A549 (cell line): ENCODE measurements at regions not wholly inside any gene's neighbourhood (a gene's known extent, or its start where the extent isn't known, plus 50 kb on each side); places are given as distances from the start of the nearest gene placed in this dataset.
"Not testable (repeated sequence)": the region's sequence is repeated elsewhere in the genome, so short reads cannot be mapped to it uniquely, and the experiment has no call there.

Source experiments
- ATAC-seq, 2 experiments: fragments of 200-7000 bp in 1 of 2; fragments of >200 bp in 1 of 2; cut with Nextera tagmentation in 1 of 2; cut with Tn5 transposase in 1 of 2; 3 replicates each; pipeline versions ENCODE4 v1.8.0 to v1.9.1; 2018 to 2020; ENCODE audit warnings: mild to moderate bottlenecking in 1 of 2, moderate library complexity in 1 of 2
- CTCF ChIA-PET: fragments of 300-600 bp; sonication (Branson Sonifier 250); formaldehyde crosslinking; extraction: SDS; loops from one replicate; lab custom pipeline; 2021; ENCODE audit warnings: antibody characterized with exemption, inconsistent platforms; lab: Yijun Ruan, JAX
- POLR2A ChIA-PET: fragments of 350-600 bp; formaldehyde crosslinking; extraction: SDS; loops from one replicate; lab custom pipeline; 2021; ENCODE audit warnings: antibody characterized with exemption, inconsistent platforms; lab: Yijun Ruan, JAX
- DNase-seq, 2 experiments: peaks; one replicate each; pipeline versions ENCODE4 v3.0.0 to v3.0.0-alpha.2; 2011 to 2016; ENCODE audit warnings: low read depth in 1 of 2, low spot score in 1 of 2
- FAIRE-seq: peaks from 2 replicates; lab custom pipeline; 2011; peaks lifted over from hg19 to GRCh38; lab: Jason Lieb, UNC
- H3K27ac ChIP-seq, 2 experiments: fragments of >200 bp; sonication (Bioruptor Twin); formaldehyde crosslinking; 3 replicates each; pipeline ENCODE4 v1.5.1; 2016 to 2017
- H3K4me1 ChIP-seq: fragments of >200 bp; sonication (Bioruptor Twin); formaldehyde crosslinking; 3 replicates; pipeline ENCODE4 v1.6.1; 2016
- H3K4me2 ChIP-seq: fragments of >200 bp; sonication (Bioruptor Twin); formaldehyde crosslinking; 3 replicates; pipeline ENCODE4 v1.6.1; 2016
- H3K4me3 ChIP-seq: fragments of >200 bp; sonication (Bioruptor Twin); formaldehyde crosslinking; 3 replicates; pipeline ENCODE4 v1.5.1; 2016
- H3K9me3 ChIP-seq: fragments of >200 bp; sonication (Bioruptor Twin); formaldehyde crosslinking; 3 replicates; pipeline ENCODE4 v1.6.1; 2016
- CBX2 ChIP-seq: fragments of 200-600 bp; sonication (generic); IDR thresholded peaks from 2 replicates; pipeline ENCODE4 v1.6.1; 2016; ENCODE audit warnings: low read depth, mild to moderate bottlenecking, borderline replicate concordance
- CBX8 ChIP-seq: fragments of 200-600 bp; sonication (generic); IDR thresholded peaks from 2 replicates; pipeline ENCODE4 v1.6.1; 2016
- EP300 ChIP-seq, 2 experiments: fragments of >200 bp; sonication (Bioruptor Twin); formaldehyde crosslinking; IDR thresholded peaks; 2 replicates in 1 of 2; 3 replicates in 1 of 2; pipeline ENCODE4 v1.6.1; 2016 to 2017
- FOXS1 ChIP-seq: fragments of 250-450 bp; sonication (Bioruptor Pico); IDR thresholded peaks from 2 replicates; pipeline ENCODE4 v1.5.0; 2020; ENCODE audit warnings: mild to moderate bottlenecking, moderate library complexity
- GATA3 ChIP-seq: IDR thresholded peaks from 2 replicates; pipeline ENCODE4 v1.6.1; 2012; ENCODE audit warnings: borderline replicate concordance
- HEYL ChIP-seq: fragments of 250-450 bp; sonication (Bioruptor Pico); IDR thresholded peaks from 2 replicates; pipeline ENCODE4 v1.8.0; 2021; ENCODE audit warnings: mild to moderate bottlenecking, moderate library complexity
- JUNB ChIP-seq: fragments of >200 bp; sonication (Bioruptor Twin); formaldehyde crosslinking; IDR thresholded peaks from 2 replicates; pipeline ENCODE4 v1.6.1; 2016
- KDM1A ChIP-seq: fragments of 200-600 bp; sonication (generic); IDR thresholded peaks from 2 replicates; pipeline ENCODE4 v1.6.1; 2016; ENCODE audit warnings: low read depth, mild to moderate bottlenecking
- KDM5A ChIP-seq: fragments of 200-600 bp; sonication (generic); IDR thresholded peaks from 2 replicates; pipeline ENCODE4 v1.6.1; 2016; ENCODE audit warnings: antibody characterized with exemption, mild to moderate bottlenecking
- NFE2L2 ChIP-seq: fragments of 150-350 bp; conservative IDR thresholded peaks from 2 replicates; pipeline ENCODE4 v1.6.1; 2014; ENCODE audit warnings: low read length
- PHF8 ChIP-seq: fragments of 200-600 bp; sonication (generic); IDR thresholded peaks from 2 replicates; pipeline ENCODE4 v1.6.1; 2016; ENCODE audit warnings: low read depth, mild to moderate bottlenecking, antibody characterized with exemption, moderate library complexity, borderline replicate concordance
- RCOR1 ChIP-seq: fragments of 150-350 bp; IDR thresholded peaks from 2 replicates; pipeline ENCODE4 v1.6.1; 2014; ENCODE audit warnings: antibody characterized with exemption, low read length, low read depth
- ZC3H11A ChIP-seq: fragments of 450-650 bp; IDR thresholded peaks from 2 replicates; pipeline ENCODE4 v1.6.1; 2014; ENCODE audit warnings: antibody characterized with exemption, mild to moderate bottlenecking
- ZNF302 ChIP-seq: fragments of 250-450 bp; sonication (Bioruptor Pico); IDR thresholded peaks from 2 replicates; pipeline ENCODE4 v1.9.0; 2021; ENCODE audit warnings: inconsistent platforms, mild to moderate bottlenecking, moderate library complexity
- ZSCAN20 ChIP-seq: fragments of 250-450 bp; sonication (Bioruptor Pico); IDR thresholded peaks from 2 replicates; pipeline ENCODE4 v1.8.0; 2022; ENCODE audit warnings: mild to moderate bottlenecking, moderate library complexity
- WGBS: methylation state at CpG from one replicate; pipeline ENCODE4 v1.1.6; 2017; ENCODE audit errors: missing lambda C conversion rate; 5-methylcytosine and 5-hydroxymethylcytosine counted together
- TF ChIP-seq, protein P1 (sequence below): fragments of >200 bp; sonication (Bioruptor Twin); formaldehyde crosslinking; IDR thresholded peaks from 3 replicates; pipeline ENCODE4 v1.5.1; 2016
- TF ChIP-seq, protein P2 (sequence below): fragments of >200 bp; sonication (Bioruptor Twin); formaldehyde crosslinking; IDR thresholded peaks from 2 replicates; pipeline ENCODE4 v1.6.1; 2016
- TF ChIP-seq, protein P3 (sequence below): IDR thresholded peaks from 2 replicates; pipeline ENCODE4 v1.6.1; 2012
- TF ChIP-seq, protein P4 (sequence below): fragments of 450-650 bp; IDR thresholded peaks from 2 replicates; pipeline ENCODE4 v1.6.1; 2014; ENCODE audit warnings: antibody characterized with exemption

DNA sequence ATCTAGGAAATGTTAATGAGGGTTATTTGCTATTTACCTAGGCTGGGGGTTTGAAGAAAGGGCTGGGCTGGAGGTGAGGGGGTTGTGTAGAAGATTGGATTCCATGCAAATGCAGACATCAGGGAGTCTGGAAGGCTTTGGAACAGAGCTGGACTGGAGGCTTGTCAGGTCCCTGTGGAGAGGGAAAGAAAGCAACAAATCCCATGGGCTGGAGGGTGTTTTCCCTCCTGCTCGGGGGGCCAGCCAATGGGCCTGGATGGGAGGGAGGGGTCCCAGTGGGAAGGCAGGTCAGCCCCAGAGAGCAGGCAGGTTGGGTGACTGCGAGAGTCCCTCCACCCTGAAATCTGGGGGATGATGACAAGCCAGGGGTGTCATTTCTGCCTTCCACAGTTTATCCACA lies 431.8 kb downstream of the RPS24 start:
- H3K27ac ChIP-seq, result no peak overlapping the region
- H3K9me3 ChIP-seq, result no peaks in the 10 kb centered on the region
- WGBS, result 85% methylated on average over 2 of the region's 2 CpGs
- no peak overlapping the region for H3K4me2 ChIP-seq
- CTCF ChIA-PET, result interaction anchor here (1.4 kb wide), 1 partner anchor 730 kb away, joined by 3 read pairs; no protein-coding TSS in a partner anchor
- ATAC-seq, result no peak
- POLR2A ChIA-PET, result no interaction called here
- peaks cover 2% of the 10 kb centered on the region for H3K4me1 ChIP-seq
- FAIRE-seq, result no peak
- H3K4me3 ChIP-seq, result no peak overlapping the region
- TF ChIP-seq, protein P1, sequence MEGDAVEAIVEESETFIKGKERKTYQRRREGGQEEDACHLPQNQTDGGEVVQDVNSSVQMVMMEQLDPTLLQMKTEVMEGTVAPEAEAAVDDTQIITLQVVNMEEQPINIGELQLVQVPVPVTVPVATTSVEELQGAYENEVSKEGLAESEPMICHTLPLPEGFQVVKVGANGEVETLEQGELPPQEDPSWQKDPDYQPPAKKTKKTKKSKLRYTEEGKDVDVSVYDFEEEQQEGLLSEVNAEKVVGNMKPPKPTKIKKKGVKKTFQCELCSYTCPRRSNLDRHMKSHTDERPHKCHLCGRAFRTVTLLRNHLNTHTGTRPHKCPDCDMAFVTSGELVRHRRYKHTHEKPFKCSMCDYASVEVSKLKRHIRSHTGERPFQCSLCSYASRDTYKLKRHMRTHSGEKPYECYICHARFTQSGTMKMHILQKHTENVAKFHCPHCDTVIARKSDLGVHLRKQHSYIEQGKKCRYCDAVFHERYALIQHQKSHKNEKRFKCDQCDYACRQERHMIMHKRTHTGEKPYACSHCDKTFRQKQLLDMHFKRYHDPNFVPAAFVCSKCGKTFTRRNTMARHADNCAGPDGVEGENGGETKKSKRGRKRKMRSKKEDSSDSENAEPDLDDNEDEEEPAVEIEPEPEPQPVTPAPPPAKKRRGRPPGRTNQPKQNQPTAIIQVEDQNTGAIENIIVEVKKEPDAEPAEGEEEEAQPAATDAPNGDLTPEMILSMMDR, result no peak
- TF ChIP-seq, protein P2, sequence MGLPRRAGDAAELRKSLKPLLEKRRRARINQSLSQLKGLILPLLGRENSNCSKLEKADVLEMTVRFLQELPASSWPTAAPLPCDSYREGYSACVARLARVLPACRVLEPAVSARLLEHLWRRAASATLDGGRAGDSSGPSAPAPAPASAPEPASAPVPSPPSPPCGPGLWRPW, result no peak
- no peak for TF ChIP-seq HEYL (CRISPR knock-in tag)
- TF ChIP-seq KDM1A, result no peak
- TF ChIP-seq, protein P3, sequence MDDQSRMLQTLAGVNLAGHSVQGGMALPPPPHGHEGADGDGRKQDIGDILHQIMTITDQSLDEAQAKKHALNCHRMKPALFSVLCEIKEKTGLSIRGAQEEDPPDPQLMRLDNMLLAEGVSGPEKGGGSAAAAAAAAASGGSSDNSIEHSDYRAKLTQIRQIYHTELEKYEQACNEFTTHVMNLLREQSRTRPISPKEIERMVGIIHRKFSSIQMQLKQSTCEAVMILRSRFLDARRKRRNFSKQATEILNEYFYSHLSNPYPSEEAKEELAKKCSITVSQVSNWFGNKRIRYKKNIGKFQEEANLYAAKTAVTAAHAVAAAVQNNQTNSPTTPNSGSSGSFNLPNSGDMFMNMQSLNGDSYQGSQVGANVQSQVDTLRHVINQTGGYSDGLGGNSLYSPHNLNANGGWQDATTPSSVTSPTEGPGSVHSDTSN, result no peak
- TF ChIP-seq CBX2, result no peak
- TF ChIP-seq JUNB, result no peak
- no peak for TF ChIP-seq FOXS1
- TF ChIP-seq ZNF302, result no peak
- TF ChIP-seq RCOR1, result no peak
- TF ChIP-seq ZSCAN20 (CRISPR knock-in tag), result no peak
- TF ChIP-seq KDM5A, result no peak
- TF ChIP-seq PHF8, result no peak
- TF ChIP-seq CBX8, result no peak
- TF ChIP-seq GATA3, result no peak
- no peak for TF ChIP-seq EP300 (IDR thresholded peaks at IDR 0.05)
- TF ChIP-seq, protein P4, sequence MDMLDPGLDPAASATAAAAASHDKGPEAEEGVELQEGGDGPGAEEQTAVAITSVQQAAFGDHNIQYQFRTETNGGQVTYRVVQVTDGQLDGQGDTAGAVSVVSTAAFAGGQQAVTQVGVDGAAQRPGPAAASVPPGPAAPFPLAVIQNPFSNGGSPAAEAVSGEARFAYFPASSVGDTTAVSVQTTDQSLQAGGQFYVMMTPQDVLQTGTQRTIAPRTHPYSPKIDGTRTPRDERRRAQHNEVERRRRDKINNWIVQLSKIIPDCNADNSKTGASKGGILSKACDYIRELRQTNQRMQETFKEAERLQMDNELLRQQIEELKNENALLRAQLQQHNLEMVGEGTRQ, result no peak
- DNase-seq, result no peak

DNA sequence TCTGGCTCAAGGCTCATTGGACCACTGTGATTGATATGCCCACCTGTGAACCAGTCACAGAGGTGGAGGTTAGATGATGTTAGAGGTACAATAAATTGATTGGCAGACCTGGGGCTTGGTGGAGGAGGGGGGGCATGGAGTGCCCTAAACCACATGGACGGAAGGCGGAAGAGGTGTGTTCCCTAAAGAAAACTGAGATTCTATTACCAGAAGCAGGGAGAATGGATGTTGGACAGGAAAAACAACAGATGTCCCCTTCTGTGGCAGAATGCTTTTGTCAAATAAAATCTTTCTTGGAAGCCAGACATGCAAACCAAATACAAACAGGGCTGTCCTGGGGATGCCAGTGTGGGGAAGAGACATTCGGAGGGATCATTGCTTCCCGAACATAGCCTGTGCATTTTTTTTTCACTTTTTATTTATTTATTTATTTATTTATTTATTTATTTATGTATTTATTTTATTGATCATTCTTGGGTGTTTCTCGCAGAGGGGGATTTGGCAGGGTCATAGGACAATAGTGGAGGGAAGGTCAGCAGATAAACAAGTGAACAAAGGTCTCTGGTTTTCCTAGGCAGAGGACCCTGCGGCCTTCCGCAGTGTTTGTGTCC lies 433.9 kb downstream of the RPS24 start:
- FAIRE-seq (no peak), ATAC-seq (no peak), DNase-seq (no peak)
- no peak overlapping the region for H3K4me3 ChIP-seq
- H3K4me1 ChIP-seq, result no peaks in the 10 kb centered on the region
- no peaks in the 10 kb centered on the region for H3K9me3 ChIP-seq
- CTCF ChIA-PET, result no interaction called here
- TF ChIP-seq ZC3H11A (peak; percentile 58), GATA3 (no peak), NFE2L2 (no peak)
- TF ChIP-seq, all 56 proteins: peak for 1
- Histone ChIP-seq H3K4me2 (no peak overlapping the region), H3K27ac (no peak overlapping the region)
- WGBS, result 96% methylated on average over 5 of the region's 7 CpGs
- POLR2A ChIA-PET, result no interaction called here

DNA sequence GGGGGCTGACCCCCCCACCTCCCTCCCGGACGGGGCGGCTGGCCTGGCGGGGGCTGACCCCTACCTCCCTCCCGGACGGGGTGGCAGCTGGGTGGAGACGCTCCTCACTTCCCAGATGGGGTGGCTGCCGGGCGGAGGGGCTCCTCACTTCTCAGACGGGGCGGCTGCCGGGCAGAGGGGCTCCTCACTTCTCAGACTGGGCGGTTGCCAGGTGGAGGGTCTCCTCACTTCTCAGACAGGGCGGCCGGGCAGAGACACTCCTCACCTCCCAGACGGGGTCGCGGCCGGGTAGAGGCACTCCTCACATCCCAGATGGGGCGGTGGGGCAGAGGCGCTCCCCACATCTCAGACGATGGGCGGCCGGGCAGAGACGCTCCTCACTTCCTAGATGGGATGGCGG lies 435.1 kb downstream of the RPS24 start:
- H3K9me3 ChIP-seq, ATAC-seq, FAIRE-seq, POLR2A ChIA-PET, H3K27ac ChIP-seq, DNase-seq, CTCF ChIA-PET, H3K4me1 ChIP-seq, H3K4me2 ChIP-seq, H3K4me3 ChIP-seq: not testable (repeated sequence)
- WGBS, result 80% methylated on average over 3 of the region's 26 CpGs
